Islet of Langerhans (tissue), 1 donor: ENCODE measurements at regions not wholly inside any gene's neighbourhood (a gene's known extent, or its start where the extent isn't known, plus 50 kb on each side); places are given as distances from the start of the nearest gene placed in this dataset.
"Not testable (repeated sequence)": the region's sequence is repeated elsewhere in the genome, so short reads cannot be mapped to it uniquely, and the experiment has no call there.

ENCODE experiments used
- FAIRE-seq: peaks from one replicate; lab custom pipeline; 2011; peaks lifted over from hg19 to GRCh38; lab: Jason Lieb, UNC

DNA sequence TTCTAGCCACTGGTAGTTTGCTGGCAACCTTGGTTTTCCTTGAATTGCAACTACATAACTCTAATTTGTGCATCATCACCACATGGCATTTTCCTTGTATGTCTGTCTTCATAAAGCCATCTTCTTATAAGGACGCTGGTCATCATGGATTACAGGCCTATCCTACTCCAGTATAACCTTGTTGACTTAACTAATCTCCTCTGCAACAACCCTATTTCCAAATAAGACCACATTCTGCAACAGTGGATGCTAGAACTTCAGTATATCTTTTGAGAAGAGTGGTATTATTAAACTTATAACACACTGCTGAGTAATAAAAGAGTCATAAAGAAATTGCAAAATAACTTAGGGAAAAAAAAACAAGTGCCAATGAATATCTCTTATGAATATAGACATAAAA lies 511.8 kb upstream of the FOXG1 start:
- FAIRE-seq, result no peak

GRCh38 chr14:28264306-28264705 lies 502.3 kb upstream of the FOXG1 start:
- no peak for FAIRE-seq

DNA sequence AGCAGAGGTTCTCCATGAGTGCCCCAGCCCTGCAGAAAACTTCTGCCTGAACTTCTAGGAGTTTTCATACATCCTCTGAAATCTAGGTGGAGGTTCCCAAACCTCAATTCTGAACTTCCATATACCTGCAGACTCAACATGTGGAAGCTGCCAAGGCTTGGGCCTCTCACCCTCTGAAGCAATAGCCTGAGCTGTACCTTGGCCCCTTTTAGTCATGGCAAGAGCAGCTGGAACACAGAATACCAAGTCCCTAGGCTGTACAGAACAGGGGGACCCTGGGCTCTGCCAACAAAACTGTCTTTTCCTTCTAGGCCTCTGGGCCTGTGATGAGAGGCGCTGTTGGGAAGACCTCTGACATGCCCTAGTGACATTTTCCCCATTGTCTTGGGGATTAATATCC lies 494.3 kb upstream of the FOXG1 start:
- FAIRE-seq, result no peak

GRCh38 chr14:28280530-28280929 lies 486.1 kb upstream of the FOXG1 start:
- FAIRE-seq, result no peak

DNA sequence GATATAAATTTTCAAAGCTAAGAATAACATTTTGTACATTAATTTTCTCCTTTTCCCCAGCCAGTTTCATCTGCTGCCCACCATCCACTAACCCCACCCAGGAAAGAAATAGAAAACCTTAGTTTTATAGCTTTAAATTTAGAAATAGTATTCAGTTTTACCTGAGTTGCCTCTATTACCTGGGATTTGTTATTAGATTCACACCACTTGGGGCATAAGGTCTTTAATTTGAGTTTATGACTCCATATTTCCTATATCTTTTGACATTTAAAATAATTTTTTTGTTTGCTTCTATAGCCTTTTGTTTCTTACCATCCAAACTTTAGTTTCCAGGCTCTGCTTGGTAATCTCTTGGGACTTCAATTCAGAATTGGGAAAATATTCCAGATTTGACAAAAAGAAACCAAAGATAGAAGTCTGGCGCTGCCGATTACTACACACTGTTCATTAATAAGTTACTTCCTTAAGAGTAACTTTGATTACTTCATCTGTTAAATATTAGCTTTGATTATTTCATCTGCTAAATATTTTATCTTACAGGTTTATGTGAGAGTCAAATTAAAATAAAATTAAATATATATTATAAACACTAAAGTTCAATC lies 485.5 kb upstream of the FOXG1 start:
- no peak for FAIRE-seq

DNA sequence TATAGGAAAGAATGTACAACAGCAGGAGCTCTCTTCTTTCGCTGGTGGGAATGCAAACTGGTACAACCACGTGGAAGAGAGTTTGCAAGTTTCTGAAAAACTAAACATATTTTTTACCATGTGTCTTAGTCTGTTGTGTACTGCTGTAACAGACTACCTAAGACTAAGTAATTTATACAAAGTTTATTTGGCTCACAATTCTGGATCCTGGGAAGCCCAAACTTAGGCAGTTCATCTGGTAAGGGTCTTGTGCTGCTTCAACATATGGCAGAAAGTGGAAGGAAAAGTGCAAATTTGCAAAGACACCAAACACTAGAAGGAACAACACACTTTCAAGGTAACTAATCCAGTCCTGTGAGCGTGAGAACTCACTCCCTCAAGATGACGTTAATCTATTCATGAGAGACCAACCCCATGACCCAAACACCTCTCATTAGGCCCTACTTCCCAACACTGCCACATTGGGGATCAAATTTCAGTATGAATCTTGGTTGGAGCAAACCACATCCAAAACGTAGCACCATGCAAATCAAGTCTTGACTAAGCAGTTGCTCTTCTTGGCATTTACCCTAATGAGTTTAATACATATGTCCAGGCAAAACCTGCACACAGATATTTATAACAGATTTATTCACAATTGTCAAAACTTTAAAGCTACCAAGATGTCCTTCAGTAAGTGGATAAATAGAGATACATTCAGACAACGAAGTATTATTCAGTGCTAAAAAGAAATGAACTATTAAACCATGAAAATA lies 481.9 kb upstream of the FOXG1 start:
- no peak for FAIRE-seq

GRCh38 chr14:28294834-28295440 lies 471.6 kb upstream of the FOXG1 start:
- no peak for FAIRE-seq

- FAIRE-seq, result no peak
These were observed 469.0 kb upstream of the FOXG1 start for GRCh38 chr14:28297559-28297958.

DNA sequence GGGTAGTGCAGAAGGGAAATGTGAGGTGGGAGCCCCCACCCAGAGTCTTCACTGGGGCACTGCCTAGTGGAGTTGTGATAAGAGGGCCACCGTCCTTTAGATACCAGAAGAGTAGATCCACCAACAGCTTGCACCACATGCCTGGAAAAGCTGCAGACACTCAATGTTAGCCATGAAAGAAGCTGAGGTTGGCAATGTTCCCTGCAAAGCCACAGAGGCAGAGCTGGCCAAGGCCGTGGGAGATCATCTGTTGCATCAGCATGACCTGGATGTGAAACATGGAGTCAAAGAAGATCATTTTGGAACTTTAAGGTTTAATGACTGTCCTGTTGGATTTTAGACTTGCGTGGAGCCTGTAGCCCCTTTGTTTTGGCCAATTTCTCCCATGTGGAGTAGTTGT lies 468.4 kb upstream of the FOXG1 start:
- FAIRE-seq, result no peak

DNA sequence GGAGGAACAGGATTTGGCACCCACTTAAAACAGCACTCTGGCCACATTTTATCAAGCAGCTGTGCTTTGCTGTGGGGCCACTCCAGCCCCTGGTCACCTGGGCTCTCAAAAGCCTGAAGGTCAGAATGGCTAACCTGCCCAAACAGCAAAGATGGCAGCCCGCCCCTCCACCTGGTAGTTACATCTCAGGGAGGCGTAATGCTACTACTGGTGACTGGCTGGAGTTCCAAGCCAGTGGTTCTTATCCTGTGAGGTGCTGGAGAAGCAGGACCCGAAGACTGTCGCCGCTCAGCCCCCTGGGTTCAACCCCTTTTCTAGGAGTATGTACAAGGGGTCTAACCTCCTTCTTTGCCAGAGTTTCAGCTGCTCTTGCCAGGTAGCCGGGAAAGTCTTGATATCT lies 467.4 kb upstream of the FOXG1 start:
- no peak for FAIRE-seq

GRCh38 chr14:28300356-28300755 lies 466.2 kb upstream of the FOXG1 start:
- FAIRE-seq, result no peak

DNA sequence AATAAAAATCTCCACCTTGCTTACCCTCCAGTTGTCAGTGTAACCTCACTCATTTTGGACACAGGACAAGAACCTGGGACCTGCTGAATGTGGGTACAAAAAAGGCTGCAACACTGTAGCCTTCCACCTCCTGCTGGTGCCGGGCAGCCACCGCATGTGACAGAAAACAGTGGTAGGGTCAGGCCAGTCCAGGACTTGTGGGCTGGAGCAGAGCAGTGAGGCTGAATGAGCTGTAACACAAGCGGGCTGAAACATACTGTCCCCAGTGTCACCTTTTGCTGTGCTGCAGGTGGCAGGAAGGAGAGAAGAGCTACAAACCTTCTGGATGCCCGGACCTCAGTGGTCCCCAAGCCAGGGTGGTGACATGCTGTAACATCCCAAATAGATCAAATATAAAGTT lies 465.4 kb upstream of the FOXG1 start:
- no peak for FAIRE-seq

GRCh38 chr14:28303248-28303647 lies 463.3 kb upstream of the FOXG1 start:
- FAIRE-seq, result no peak

GRCh38 chr14:28305938-28306337 lies 460.6 kb upstream of the FOXG1 start:
- no peak for FAIRE-seq

GRCh38 chr14:28307506-28307905 lies 459.1 kb upstream of the FOXG1 start:
- FAIRE-seq, result no peak

DNA sequence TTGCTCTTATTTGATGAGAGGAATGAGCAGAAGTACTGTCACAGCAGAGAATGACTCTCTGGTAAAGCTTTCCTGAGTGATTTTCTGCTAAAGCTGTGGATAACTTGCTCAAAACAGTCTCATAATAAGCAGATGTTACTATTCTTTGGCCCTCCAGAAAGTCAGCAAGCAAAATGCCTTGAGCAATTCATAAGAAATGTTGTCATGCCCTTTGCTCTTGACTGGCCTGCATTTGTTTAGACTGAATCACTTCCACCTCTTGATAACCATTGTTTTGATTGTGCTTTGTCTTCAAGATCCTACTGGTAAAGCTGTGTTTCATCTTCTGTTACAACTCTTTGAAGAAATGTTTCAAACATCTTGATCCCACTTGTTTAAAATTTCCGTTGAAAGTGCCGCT lies 457.9 kb upstream of the FOXG1 start:
- FAIRE-seq, result no peak

DNA sequence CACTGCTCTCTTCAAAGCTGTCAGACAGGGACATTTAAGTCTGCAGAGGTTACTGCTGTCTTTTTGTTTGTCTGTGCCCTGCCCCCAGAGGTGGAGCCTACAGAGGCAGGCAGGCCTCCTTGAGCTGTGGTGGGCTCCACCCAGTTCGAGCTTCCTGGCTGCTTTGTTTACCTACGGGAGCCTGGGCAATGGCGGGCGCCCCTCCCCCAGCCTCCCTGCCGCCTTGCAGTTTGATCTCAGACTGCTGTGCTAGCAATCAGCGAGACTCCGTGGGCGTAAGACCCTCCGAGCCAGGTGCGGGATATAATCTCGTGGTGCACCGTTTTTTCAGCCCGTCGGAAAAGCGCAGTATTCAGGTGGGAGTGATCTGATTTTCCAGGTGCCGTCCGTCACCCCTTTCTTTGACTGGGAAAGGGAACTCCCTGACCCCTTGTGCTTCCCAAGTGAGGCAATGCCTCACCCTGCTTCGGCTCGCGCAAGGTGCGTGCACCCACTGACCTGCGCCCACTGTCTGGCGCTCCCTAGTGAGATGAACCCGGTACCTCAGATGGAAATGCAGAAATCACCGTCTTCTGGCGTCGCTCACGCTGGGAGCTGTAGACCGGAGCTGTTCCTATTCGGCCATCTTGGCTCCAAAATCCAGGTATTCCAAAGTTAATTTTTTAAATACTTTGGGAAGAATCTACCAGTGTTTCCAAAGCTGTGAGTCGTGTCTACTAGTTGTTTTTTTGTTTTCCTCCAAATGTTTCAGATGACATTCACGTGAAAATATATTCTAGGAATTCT lies 448.5 kb upstream of the FOXG1 start:
- FAIRE-seq, result not testable (repeated sequence)

DNA sequence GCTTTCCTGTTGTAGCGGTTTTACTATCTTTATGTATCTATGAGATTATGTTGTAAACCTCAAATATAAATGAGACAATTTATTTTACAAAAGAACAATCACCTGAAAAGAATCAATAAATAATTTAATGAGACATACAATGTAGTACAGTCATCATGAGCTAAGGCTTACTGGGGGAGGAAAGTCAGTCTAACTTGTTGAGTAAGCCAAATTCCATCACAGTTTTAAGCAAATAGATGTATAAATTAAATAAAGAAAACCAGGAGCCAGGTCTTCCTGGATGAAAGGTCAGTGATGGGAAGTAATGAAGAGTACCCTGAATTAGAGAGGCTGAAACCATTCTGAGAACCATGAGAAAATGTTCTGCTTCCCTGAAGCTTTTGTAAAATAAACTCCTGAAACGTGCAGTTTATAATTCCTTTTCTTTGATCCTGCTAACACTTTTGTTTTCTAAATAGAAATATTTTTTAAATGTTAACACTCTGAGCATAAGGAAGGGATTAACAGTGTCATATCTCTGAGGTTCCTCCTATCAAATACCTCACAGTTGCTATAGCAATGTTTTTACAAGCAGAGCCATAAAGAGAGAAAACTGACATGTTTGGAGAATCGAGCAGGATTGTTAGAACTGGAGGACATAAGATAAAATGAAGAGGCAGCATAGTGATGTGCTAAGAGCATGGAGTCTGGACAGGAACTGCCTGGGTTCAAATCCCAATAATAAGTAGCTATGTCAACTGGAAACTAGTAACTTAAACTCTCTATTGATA lies 444.9 kb upstream of the FOXG1 start:
- no peak for FAIRE-seq

DNA sequence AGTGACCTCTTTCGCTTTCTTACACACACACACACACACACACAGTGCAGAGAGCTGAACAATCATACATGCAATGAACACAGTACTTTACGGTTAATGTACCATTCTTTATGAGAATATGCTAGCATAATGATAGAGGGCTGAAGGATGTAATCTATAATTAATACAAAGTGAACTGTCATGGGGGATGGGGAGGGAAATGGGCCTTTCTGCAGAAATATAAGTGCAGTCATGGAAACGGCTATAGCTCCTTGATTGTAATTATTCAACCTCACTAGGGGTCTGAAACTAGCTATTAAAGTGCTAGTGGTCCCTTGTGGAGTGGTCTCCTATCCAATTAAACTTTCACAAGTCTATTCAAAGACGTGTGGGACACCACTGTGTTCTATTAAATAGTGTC lies 443.2 kb upstream of the FOXG1 start:
- no peak for FAIRE-seq

GRCh38 chr14:28323951-28324741 lies 442.4 kb upstream of the FOXG1 start:
- FAIRE-seq, result no peak

DNA sequence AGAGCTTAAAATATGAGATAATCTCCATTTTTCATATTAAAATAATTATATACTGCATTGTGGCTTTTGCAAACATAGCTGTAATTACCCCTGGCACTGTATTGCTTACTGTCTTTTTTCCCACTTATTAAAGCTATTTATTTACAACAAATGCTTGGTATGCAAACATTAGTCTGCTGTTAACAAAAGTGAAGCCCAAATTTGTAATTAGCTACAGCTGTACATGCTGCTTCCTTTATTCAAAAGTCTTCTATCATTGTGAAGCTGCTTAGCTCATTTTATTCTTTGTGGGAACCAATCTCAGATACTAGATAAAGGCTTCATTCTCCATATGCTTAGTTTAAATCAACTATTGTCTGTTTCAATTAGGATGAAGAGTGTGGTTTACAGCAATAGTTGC lies 425.8 kb upstream of the FOXG1 start:
- no peak for FAIRE-seq
